ENCODE measurements at regions not wholly inside any gene's neighbourhood (a gene's known extent, or its start where the extent isn't known, plus 50 kb on each side); places are given as distances from the start of the nearest gene placed in this dataset.

GRCh38 chr6:90650041-90650940, 63.4 kb upstream of the MAP3K7 start:
- H3K36me3 ChIP-seq, result no peaks in the 10 kb centered on the region
- no peaks in the 10 kb centered on the region for H3K9me3 ChIP-seq
- TF ChIP-seq CTCF (IDR thresholded peaks at IDR 0.05), result no peak
- no peak for DNase-seq (ENCODE audit: low spot score in 2 of 2)
- H3K4me1 ChIP-seq, result no peaks in the 10 kb centered on the region
- no peaks in the 10 kb centered on the region for H3K27me3 ChIP-seq
- H3K4me3 ChIP-seq, result no peak overlapping the region
- intact Hi-C loops (cut with DNase I), result no loop called here
- no peak overlapping the region for H3K27ac ChIP-seq

GRCh38 chr6:90648873-90649272, 62.0 kb upstream of the MAP3K7 start:
- intact Hi-C loops (cut with DNase I), result no loop called here
- Histone ChIP-seq H3K4me1 (no peaks in the 10 kb centered on the region), H3K9me3 (no peaks in the 10 kb centered on the region), H3K36me3 (no peaks in the 10 kb centered on the region), H3K27ac (no peak overlapping the region), H3K27me3 (no peaks in the 10 kb centered on the region), H3K4me3 (no peak overlapping the region)
- DNase-seq (ENCODE audit: low spot score in 2 of 2), result no peak
- no peak for TF ChIP-seq CTCF (IDR thresholded peaks at IDR 0.05)

- intact Hi-C loops (cut with DNase I), result no loop called here
- TF ChIP-seq CTCF (IDR thresholded peaks at IDR 0.05), result no peak
- Histone ChIP-seq H3K27me3 (no peaks in the 10 kb centered on the region), H3K4me1 (no peaks in the 10 kb centered on the region), H3K9me3 (no peaks in the 10 kb centered on the region), H3K4me3 (no peak overlapping the region), H3K36me3 (no peaks in the 10 kb centered on the region), H3K27ac (no peak overlapping the region)
- DNase-seq (ENCODE audit: low spot score in 2 of 2), result no peak
Measured at GRCh38 chr6:90646940-90647339, 60.1 kb upstream of the MAP3K7 start.

- Histone ChIP-seq H3K4me1 (no peaks in the 10 kb centered on the region), H3K4me3 (no peak overlapping the region), H3K27me3 (no peaks in the 10 kb centered on the region), H3K27ac (no peak overlapping the region), H3K9me3 (no peaks in the 10 kb centered on the region), H3K36me3 (no peaks in the 10 kb centered on the region)
- intact Hi-C loops (cut with DNase I), result no loop called here
- DNase-seq (ENCODE audit: low spot score in 2 of 2), result no peak
- TF ChIP-seq CTCF (IDR thresholded peaks at IDR 0.05), result no peak
Measured at GRCh38 chr6:90645634-90646033, 58.8 kb upstream of the MAP3K7 start.

GRCh38 chr6:90644492-90644891, 57.6 kb upstream of the MAP3K7 start:
- no peak for TF ChIP-seq CTCF (IDR thresholded peaks at IDR 0.05)
- Histone ChIP-seq H3K9me3 (no peaks in the 10 kb centered on the region), H3K36me3 (no peaks in the 10 kb centered on the region), H3K4me3 (no peak overlapping the region), H3K27ac (no peak overlapping the region), H3K27me3 (no peaks in the 10 kb centered on the region), H3K4me1 (no peaks in the 10 kb centered on the region)
- DNase-seq (ENCODE audit: low spot score in 2 of 2), result no peak
- intact Hi-C loops (cut with DNase I), result no loop called here
